Left lung (tissue), 4 donors: ENCODE measurements at regions not wholly inside any gene's neighbourhood (a gene's known extent, or its start where the extent isn't known, plus 50 kb on each side); places are given as distances from the start of the nearest gene placed in this dataset.

Experiments
- ATAC-seq: fragments of 200-7000 bp; cut with Tn5 transposase; one replicate; pipeline ENCODE4 v1.9.1; 2020; ENCODE audit warnings: moderate library complexity
- DNase-seq, 4 donors: peaks; one replicate each; pipeline ENCODE4 v3.0.0-alpha.2; 2013 to 2020
- H3K27ac ChIP-seq, 2 donors: fragments of 200-600 bp; sonication (generic) in 1 of 2; one replicate each; pipeline versions ENCODE4 v1.5.0 to v1.8.0; 2020 to 2021
- H3K27me3 ChIP-seq, 2 donors: fragments of 200-600 bp; sonication (generic) in 1 of 2; one replicate each; pipeline versions ENCODE4 v1.5.0 to v1.8.0; 2020 to 2021
- H3K36me3 ChIP-seq, 2 donors: fragments of 200-600 bp; sonication (generic) in 1 of 2; one replicate each; pipeline versions ENCODE4 v1.5.0 to v1.8.0; 2020 to 2021
- H3K4me1 ChIP-seq, 2 donors: fragments of 200-600 bp; one replicate each; pipeline ENCODE4 v1.8.0; 2021
- H3K4me3 ChIP-seq, 2 donors: fragments of 200-600 bp; sonication (generic) in 1 of 2; one replicate each; pipeline versions ENCODE4 v1.5.0 to v1.8.0; 2020 to 2021; ENCODE audit warnings: mild to moderate bottlenecking in 1 of 2
- H3K9me3 ChIP-seq, 2 donors: fragments of 200-600 bp; sonication (generic) in 1 of 2; one replicate each; pipeline versions ENCODE4 v1.5.0 to v1.8.0; 2020 to 2021
- CTCF ChIP-seq, 2 donors: fragments of 200-600 bp; sonication (generic) in 1 of 2; IDR thresholded peaks; one replicate each; pipeline versions ENCODE4 v1.5.0 to v1.8.0; 2021; ENCODE audit warnings: antibody characterized with exemption in 2 of 2
- intact Hi-C, 2 donors: fragments of 100-400 bp; cut with DNase I; formaldehyde crosslinking; loops; one replicate each; pipeline versions ENCODE4 v1.11.2 to v1.14.2; 2022
- donor health status: DM: no; HTN: yes; CAD: no.
- donor health status: DM: no; HTN: no; CAD: no.

GRCh38 chr7:25060487-25061055, 64.5 kb downstream of the CYCS start:
- ATAC-seq (no peak), DNase-seq (no peak)
- H3K9me3 ChIP-seq, result no peaks in the 10 kb centered on the region
- intact Hi-C loops, result no loop called here
- no peaks in the 10 kb centered on the region for H3K36me3 ChIP-seq
- H3K4me1 ChIP-seq, result no peaks in the 10 kb centered on the region
- no peak overlapping the region for H3K4me3 ChIP-seq
- no peak overlapping the region for H3K27ac ChIP-seq
- TF ChIP-seq CTCF (IDR thresholded peaks at IDR 0.05), result no peak
- H3K27me3 ChIP-seq, result peaks cover 0 to 3% of the 10 kb centered on the region in 2 donors

- no peak for TF ChIP-seq CTCF (IDR thresholded peaks at IDR 0.05)
- H3K4me1 ChIP-seq, result no peaks in the 10 kb centered on the region
- no peaks in the 10 kb centered on the region for H3K36me3 ChIP-seq
- ATAC-seq, result no peak
- H3K9me3 ChIP-seq, result no peaks in the 10 kb centered on the region
- no peak for DNase-seq
- intact Hi-C loops, result no loop called here
- no peak overlapping the region for H3K4me3 ChIP-seq
- no peak overlapping the region for H3K27ac ChIP-seq
- peaks cover 0 to 5% of the 10 kb centered on the region in 2 donors for H3K27me3 ChIP-seq
Observed at GRCh38 chr7:25059576-25059975, 65.5 kb downstream of the CYCS start.

- no peak overlapping the region for H3K4me3 ChIP-seq
- ATAC-seq (no peak), DNase-seq (no peak)
- H3K27ac ChIP-seq, result no peak overlapping the region
- peaks cover 0 to 5% of the 10 kb centered on the region in 2 donors for H3K27me3 ChIP-seq
- H3K4me1 ChIP-seq, result no peaks in the 10 kb centered on the region
- intact Hi-C loops, result no loop called here
- TF ChIP-seq CTCF (IDR thresholded peaks at IDR 0.05), result no peak
- no peaks in the 10 kb centered on the region for H3K9me3 ChIP-seq
- H3K36me3 ChIP-seq, result no peaks in the 10 kb centered on the region
Observed at GRCh38 chr7:25056368-25056767, 68.7 kb downstream of the CYCS start.

- TF ChIP-seq CTCF (IDR thresholded peaks at IDR 0.05), result no peak
- no peak overlapping the region for H3K27ac ChIP-seq
- H3K36me3 ChIP-seq, result no peaks in the 10 kb centered on the region
- intact Hi-C loops, result no loop called here
- DNase-seq (no peak), ATAC-seq (no peak)
- no peaks in the 10 kb centered on the region for H3K4me1 ChIP-seq
- H3K9me3 ChIP-seq, result no peaks in the 10 kb centered on the region
- H3K4me3 ChIP-seq, result no peak overlapping the region
- peaks cover 0 to 5% of the 10 kb centered on the region in 2 donors for H3K27me3 ChIP-seq
Observed at GRCh38 chr7:25055520-25056220, 69.4 kb downstream of the CYCS start.

GRCh38 chr7:25054819-25055519, 70.1 kb downstream of the CYCS start:
- no peak overlapping the region for H3K27ac ChIP-seq
- intact Hi-C loops, result no loop called here
- H3K27me3 ChIP-seq, result peaks cover 0 to 5% of the 10 kb centered on the region in 2 donors
- no peaks in the 10 kb centered on the region for H3K9me3 ChIP-seq
- H3K36me3 ChIP-seq, result no peaks in the 10 kb centered on the region
- TF ChIP-seq CTCF (IDR thresholded peaks at IDR 0.05), result no peak
- no peak for ATAC-seq
- no peaks in the 10 kb centered on the region for H3K4me1 ChIP-seq
- H3K4me3 ChIP-seq, result no peak overlapping the region
- no peak for DNase-seq
